H1 (cell line): ENCODE measurements at regions not wholly inside any gene's neighbourhood (a gene's known extent, or its start where the extent isn't known, plus 50 kb on each side); places are given as distances from the start of the nearest gene placed in this dataset.

Source experiments
- EP300 ChIP-seq, 2 experiments: IDR thresholded peaks; 1 replicate in 1 of 2; 2 replicates in 1 of 2; pipeline ENCODE4 v1.6.1; 2011 to 2012; ENCODE audit warnings: low read depth in 2 of 2, low read length in 2 of 2, mild to moderate bottlenecking in 2 of 2, borderline replicate concordance in 1 of 2, inconsistent platforms in 1 of 2, moderate library complexity in 1 of 2
- TF ChIP-seq, protein P1 (sequence below): fragments of 300-600 bp; sonication (generic); IDR thresholded peaks from 2 replicates; pipeline ENCODE4 v1.7.1; 2012; ENCODE audit warnings: low read length, moderate library complexity, mild to moderate bottlenecking, inconsistent platforms; ENCODE audit not compliant: insufficient replicate concordance

DNA sequence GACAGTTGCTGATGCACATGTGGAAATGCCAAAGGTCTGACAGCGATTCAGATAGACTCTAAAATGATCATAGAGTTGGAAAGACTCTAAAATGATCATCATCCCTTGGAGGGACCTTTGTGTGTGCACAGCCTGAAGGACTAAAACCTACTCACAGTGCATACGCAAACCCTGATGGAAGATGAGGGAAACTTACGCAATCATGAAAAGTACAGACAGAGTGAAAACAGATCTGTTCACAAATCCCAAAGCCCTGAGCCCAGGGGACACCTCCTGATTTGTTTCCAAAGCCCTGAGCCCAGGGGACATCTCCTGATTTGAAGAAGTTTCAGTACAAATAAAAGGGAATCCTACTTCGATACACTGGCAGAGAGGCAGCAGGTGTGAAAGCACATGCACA, 79.3 kb upstream of the PROX1 start (continued):
- TF ChIP-seq, protein P1, sequence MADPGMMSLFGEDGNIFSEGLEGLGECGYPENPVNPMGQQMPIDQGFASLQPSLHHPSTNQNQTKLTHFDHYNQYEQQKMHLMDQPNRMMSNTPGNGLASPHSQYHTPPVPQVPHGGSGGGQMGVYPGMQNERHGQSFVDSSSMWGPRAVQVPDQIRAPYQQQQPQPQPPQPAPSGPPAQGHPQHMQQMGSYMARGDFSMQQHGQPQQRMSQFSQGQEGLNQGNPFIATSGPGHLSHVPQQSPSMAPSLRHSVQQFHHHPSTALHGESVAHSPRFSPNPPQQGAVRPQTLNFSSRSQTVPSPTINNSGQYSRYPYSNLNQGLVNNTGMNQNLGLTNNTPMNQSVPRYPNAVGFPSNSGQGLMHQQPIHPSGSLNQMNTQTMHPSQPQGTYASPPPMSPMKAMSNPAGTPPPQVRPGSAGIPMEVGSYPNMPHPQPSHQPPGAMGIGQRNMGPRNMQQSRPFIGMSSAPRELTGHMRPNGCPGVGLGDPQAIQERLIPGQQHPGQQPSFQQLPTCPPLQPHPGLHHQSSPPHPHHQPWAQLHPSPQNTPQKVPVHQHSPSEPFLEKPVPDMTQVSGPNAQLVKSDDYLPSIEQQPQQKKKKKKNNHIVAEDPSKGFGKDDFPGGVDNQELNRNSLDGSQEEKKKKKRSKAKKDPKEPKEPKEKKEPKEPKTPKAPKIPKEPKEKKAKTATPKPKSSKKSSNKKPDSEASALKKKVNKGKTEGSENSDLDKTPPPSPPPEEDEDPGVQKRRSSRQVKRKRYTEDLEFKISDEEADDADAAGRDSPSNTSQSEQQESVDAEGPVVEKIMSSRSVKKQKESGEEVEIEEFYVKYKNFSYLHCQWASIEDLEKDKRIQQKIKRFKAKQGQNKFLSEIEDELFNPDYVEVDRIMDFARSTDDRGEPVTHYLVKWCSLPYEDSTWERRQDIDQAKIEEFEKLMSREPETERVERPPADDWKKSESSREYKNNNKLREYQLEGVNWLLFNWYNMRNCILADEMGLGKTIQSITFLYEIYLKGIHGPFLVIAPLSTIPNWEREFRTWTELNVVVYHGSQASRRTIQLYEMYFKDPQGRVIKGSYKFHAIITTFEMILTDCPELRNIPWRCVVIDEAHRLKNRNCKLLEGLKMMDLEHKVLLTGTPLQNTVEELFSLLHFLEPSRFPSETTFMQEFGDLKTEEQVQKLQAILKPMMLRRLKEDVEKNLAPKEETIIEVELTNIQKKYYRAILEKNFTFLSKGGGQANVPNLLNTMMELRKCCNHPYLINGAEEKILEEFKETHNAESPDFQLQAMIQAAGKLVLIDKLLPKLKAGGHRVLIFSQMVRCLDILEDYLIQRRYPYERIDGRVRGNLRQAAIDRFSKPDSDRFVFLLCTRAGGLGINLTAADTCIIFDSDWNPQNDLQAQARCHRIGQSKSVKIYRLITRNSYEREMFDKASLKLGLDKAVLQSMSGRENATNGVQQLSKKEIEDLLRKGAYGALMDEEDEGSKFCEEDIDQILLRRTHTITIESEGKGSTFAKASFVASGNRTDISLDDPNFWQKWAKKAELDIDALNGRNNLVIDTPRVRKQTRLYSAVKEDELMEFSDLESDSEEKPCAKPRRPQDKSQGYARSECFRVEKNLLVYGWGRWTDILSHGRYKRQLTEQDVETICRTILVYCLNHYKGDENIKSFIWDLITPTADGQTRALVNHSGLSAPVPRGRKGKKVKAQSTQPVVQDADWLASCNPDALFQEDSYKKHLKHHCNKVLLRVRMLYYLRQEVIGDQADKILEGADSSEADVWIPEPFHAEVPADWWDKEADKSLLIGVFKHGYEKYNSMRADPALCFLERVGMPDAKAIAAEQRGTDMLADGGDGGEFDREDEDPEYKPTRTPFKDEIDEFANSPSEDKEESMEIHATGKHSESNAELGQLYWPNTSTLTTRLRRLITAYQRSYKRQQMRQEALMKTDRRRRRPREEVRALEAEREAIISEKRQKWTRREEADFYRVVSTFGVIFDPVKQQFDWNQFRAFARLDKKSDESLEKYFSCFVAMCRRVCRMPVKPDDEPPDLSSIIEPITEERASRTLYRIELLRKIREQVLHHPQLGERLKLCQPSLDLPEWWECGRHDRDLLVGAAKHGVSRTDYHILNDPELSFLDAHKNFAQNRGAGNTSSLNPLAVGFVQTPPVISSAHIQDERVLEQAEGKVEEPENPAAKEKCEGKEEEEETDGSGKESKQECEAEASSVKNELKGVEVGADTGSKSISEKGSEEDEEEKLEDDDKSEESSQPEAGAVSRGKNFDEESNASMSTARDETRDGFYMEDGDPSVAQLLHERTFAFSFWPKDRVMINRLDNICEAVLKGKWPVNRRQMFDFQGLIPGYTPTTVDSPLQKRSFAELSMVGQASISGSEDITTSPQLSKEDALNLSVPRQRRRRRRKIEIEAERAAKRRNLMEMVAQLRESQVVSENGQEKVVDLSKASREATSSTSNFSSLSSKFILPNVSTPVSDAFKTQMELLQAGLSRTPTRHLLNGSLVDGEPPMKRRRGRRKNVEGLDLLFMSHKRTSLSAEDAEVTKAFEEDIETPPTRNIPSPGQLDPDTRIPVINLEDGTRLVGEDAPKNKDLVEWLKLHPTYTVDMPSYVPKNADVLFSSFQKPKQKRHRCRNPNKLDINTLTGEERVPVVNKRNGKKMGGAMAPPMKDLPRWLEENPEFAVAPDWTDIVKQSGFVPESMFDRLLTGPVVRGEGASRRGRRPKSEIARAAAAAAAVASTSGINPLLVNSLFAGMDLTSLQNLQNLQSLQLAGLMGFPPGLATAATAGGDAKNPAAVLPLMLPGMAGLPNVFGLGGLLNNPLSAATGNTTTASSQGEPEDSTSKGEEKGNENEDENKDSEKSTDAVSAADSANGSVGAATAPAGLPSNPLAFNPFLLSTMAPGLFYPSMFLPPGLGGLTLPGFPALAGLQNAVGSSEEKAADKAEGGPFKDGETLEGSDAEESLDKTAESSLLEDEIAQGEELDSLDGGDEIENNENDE: no peak
- no peak for TF ChIP-seq EP300 (IDR thresholded peaks at IDR 0.05; ENCODE audit: borderline replicate concordance in 1 of 2, low read depth in 2 of 2, low read length in 2 of 2)
